IMR-90 (cell line): ENCODE measurements at regions not wholly inside any gene's neighbourhood (a gene's known extent, or its start where the extent isn't known, plus 50 kb on each side); places are given as distances from the start of the nearest gene placed in this dataset.

ENCODE experiments used
- ATAC-seq: fragments of 200-7000 bp; cut with Tn5 transposase; 2 replicates; pipeline ENCODE4 v1.9.1; 2020; ENCODE audit warnings: low read depth, mild to moderate bottlenecking, moderate library complexity
- BruUV-seq: library from RNA; stranded (reverse); fragments of 400-500 nt; replicated peaks from 2 replicates; lab custom pipeline; 2021; lab: Mats Ljungman, UMichigan
- CTCF ChIA-PET: fragments of 300-600 bp; formaldehyde crosslinking; extraction: SDS; loops from one replicate; lab custom pipeline; 2021; ENCODE audit warnings: antibody characterized with exemption; lab: Yijun Ruan, JAX
- POLR2A ChIA-PET: fragments of 300-600 bp; sonication (Branson Sonifier 250); formaldehyde crosslinking; loops from one replicate; lab custom pipeline; 2022; ENCODE audit warnings: antibody characterized with exemption; ENCODE audit not compliant: unreplicated experiment; lab: Charles Lee
- DNase-seq: peaks from one replicate; pipeline ENCODE4 v3.0.0; 2013
- H2AFZ ChIP-seq: replicated peaks from 2 replicates; pipeline ENCODE3; 2013; ENCODE audit warnings: low read length, mild to moderate bottlenecking; ENCODE audit not compliant: poor library complexity
- H2AK5ac ChIP-seq: 2 replicates; pipeline ENCODE4 v1.6.1; 2013; ENCODE audit warnings: low read depth, low read length, inconsistent platforms
- H2AK9ac ChIP-seq: replicated peaks from 2 replicates; pipeline ENCODE3; 2013; ENCODE audit warnings: mild to moderate bottlenecking, low read depth, low read length, moderate library complexity; ENCODE audit not compliant: poor library complexity
- H2BK120ac ChIP-seq: 2 replicates; pipeline ENCODE4 v1.6.1; 2013; ENCODE audit warnings: low read depth, low read length, inconsistent platforms
- H2BK15ac ChIP-seq: 3 replicates; pipeline ENCODE4 v1.6.1; 2013; ENCODE audit warnings: low read depth, low read length, inconsistent platforms
- H2BK20ac ChIP-seq: 2 replicates; pipeline ENCODE4 v1.6.1; 2013; ENCODE audit warnings: low read depth, mild to moderate bottlenecking, inconsistent platforms, low read length, moderate library complexity
- H2BK5ac ChIP-seq: 2 replicates; pipeline ENCODE4 v1.6.1; 2013; ENCODE audit warnings: mild to moderate bottlenecking, low read depth, low read length, inconsistent platforms; ENCODE audit not compliant: poor library complexity, severe bottlenecking
- H3K14ac ChIP-seq: replicated peaks from 2 replicates; pipeline ENCODE4 v1.6.1; 2013; ENCODE audit warnings: low read depth, low read length, inconsistent platforms
- H3K18ac ChIP-seq: 2 replicates; pipeline ENCODE4 v1.6.1; 2013; ENCODE audit warnings: low read depth, low read length, control low read depth
- H3K23ac ChIP-seq: 2 replicates; pipeline ENCODE4 v1.6.1; 2013; ENCODE audit warnings: low read depth, low read length, inconsistent platforms
- H3K27ac ChIP-seq: 2 replicates; pipeline ENCODE4 v1.5.1; 2013; ENCODE audit warnings: mild to moderate bottlenecking, control low read depth, low read length; ENCODE audit not compliant: insufficient read depth
- H3K27me3 ChIP-seq: 2 replicates; pipeline ENCODE4 v1.6.1; 2013; ENCODE audit warnings: low read length; ENCODE audit not compliant: control insufficient read depth, insufficient read depth
- H3K36me3 ChIP-seq: 2 replicates; pipeline ENCODE4 v1.6.1; 2013; ENCODE audit warnings: low read length, mixed read lengths; ENCODE audit not compliant: control insufficient read depth, insufficient read depth
- H3K4ac ChIP-seq: 2 replicates; pipeline ENCODE4 v1.6.1; 2013; ENCODE audit warnings: low read depth, low read length, inconsistent platforms
- H3K4me1 ChIP-seq: 2 replicates; pipeline ENCODE4 v1.6.1; 2013; ENCODE audit warnings: low read length, mixed read lengths; ENCODE audit not compliant: control insufficient read depth, insufficient read depth
- H3K4me2 ChIP-seq: 2 replicates; pipeline ENCODE4 v1.6.1; 2013; ENCODE audit warnings: low read depth, mild to moderate bottlenecking, control low read depth, low read length, moderate library complexity
- H3K4me3 ChIP-seq: 2 replicates; pipeline ENCODE4 v1.5.1; 2013; ENCODE audit warnings: low read depth, mild to moderate bottlenecking, control low read depth, low read length, moderate library complexity; ENCODE audit not compliant: insufficient read depth
- H3K56ac ChIP-seq: 2 replicates; pipeline ENCODE4 v1.6.1; 2013; ENCODE audit warnings: low read length, inconsistent platforms; ENCODE audit not compliant: insufficient read depth; ENCODE audit errors: extremely low read depth
- H3K79me1 ChIP-seq, 2 experiments: 2 replicates each; pipeline ENCODE4 v1.6.1; 2013; ENCODE audit warnings: low read length in 2 of 2, inconsistent platforms in 1 of 2, low read depth in 1 of 2
- H3K9ac ChIP-seq: 2 replicates; pipeline ENCODE4 v1.6.1; 2013; ENCODE audit warnings: low read depth, low read length, control low read depth
- H3K9me1 ChIP-seq: 2 replicates; pipeline ENCODE4 v1.6.1; 2013; ENCODE audit warnings: low read length, inconsistent platforms; ENCODE audit not compliant: insufficient read depth
- H3K9me3 ChIP-seq: 2 replicates; pipeline ENCODE4 v1.6.1; 2013; ENCODE audit warnings: low read length; ENCODE audit not compliant: control insufficient read depth, insufficient read depth
- H4K20me1 ChIP-seq: 2 replicates; pipeline ENCODE4 v1.6.1; 2013; ENCODE audit warnings: low read length, inconsistent platforms; ENCODE audit not compliant: insufficient read depth
- H4K5ac ChIP-seq: 2 replicates; pipeline ENCODE4 v1.6.1; 2013; ENCODE audit warnings: mild to moderate bottlenecking, low read depth, low read length, control low read depth
- H4K8ac ChIP-seq, 2 experiments: 2 replicates each; pipeline ENCODE4 v1.6.1; 2013; ENCODE audit warnings: low read depth in 2 of 2, low read length in 2 of 2, control low read depth in 1 of 2, inconsistent platforms in 1 of 2
- H4K91ac ChIP-seq: 2 replicates; pipeline ENCODE4 v1.6.1; 2013; ENCODE audit warnings: low read depth, low read length, inconsistent platforms; ENCODE audit not compliant: insufficient read depth
- CEBPB ChIP-seq: IDR thresholded peaks from 2 replicates; pipeline ENCODE4 v1.6.1; 2012; ENCODE audit warnings: low read depth, low read length, improper control_type of control experiment
- CHD1 ChIP-seq: IDR thresholded peaks from 2 replicates; pipeline ENCODE4 v1.6.1; 2012; ENCODE audit warnings: low read depth, low read length, improper control_type of control experiment
- CTCF ChIP-seq: conservative IDR thresholded peaks from 2 replicates; pipeline ENCODE4 v1.5.1; 2012; ENCODE audit warnings: mild to moderate bottlenecking, low read depth, low read length, improper control_type of control experiment
- ELK1 ChIP-seq: fragments of 150-350 bp; IDR thresholded peaks from 2 replicates; pipeline ENCODE4 v1.6.1; 2016; ENCODE audit warnings: low read depth, mild to moderate bottlenecking, low read length, moderate library complexity, borderline replicate concordance
- FOS ChIP-seq: fragments of 150-350 bp; IDR thresholded peaks from 2 replicates; pipeline ENCODE4 v1.6.1; 2016; ENCODE audit warnings: low read depth, low read length
- MAFK ChIP-seq: IDR thresholded peaks from 2 replicates; pipeline ENCODE4 v1.6.1; 2012; ENCODE audit warnings: low read depth, low read length, improper control_type of control experiment
- MAZ ChIP-seq: IDR thresholded peaks from 2 replicates; pipeline ENCODE4 v1.6.1; 2012; ENCODE audit warnings: low read depth, mild to moderate bottlenecking, low read length, improper control_type of control experiment, moderate library complexity, borderline replicate concordance
- MXI1 ChIP-seq: IDR thresholded peaks from 2 replicates; pipeline ENCODE4 v1.6.1; 2012; ENCODE audit warnings: low read depth, mild to moderate bottlenecking, low read length, moderate library complexity, borderline replicate concordance
- NFE2L2 ChIP-seq: fragments of 150-350 bp; IDR thresholded peaks from 2 replicates; pipeline ENCODE4 v1.6.1; 2016; ENCODE audit warnings: low read depth, mild to moderate bottlenecking, low read length
- POLR2A ChIP-seq: IDR thresholded peaks from 2 replicates; pipeline ENCODE4 v1.6.1; 2012; ENCODE audit warnings: mild to moderate bottlenecking, low read depth, low read length
- RCOR1 ChIP-seq: IDR thresholded peaks from 2 replicates; pipeline ENCODE4 v1.6.1; 2012; ENCODE audit warnings: mild to moderate bottlenecking, low read length, improper control_type of control experiment; ENCODE audit not compliant: insufficient replicate concordance
- SMC3 ChIP-seq: fragments of 150-350 bp; IDR thresholded peaks from 2 replicates; pipeline ENCODE4 v1.6.1; 2016; ENCODE audit warnings: low read depth, mild to moderate bottlenecking, antibody characterized with exemption, low read length, moderate library complexity
- USF2 ChIP-seq: fragments of 150-350 bp; IDR thresholded peaks from 2 replicates; pipeline ENCODE4 v1.6.1; 2017; ENCODE audit warnings: mild to moderate bottlenecking, antibody characterized with exemption, low read length, low read depth
- WGBS, 2 experiments: methylation state at CpG; one replicate each; pipeline versions ENCODE4 v1.1.5 to v1.1.7; 2013; ENCODE audit warnings: missing lambda C conversion rate in 2 of 2; ENCODE audit not compliant: insufficient read length in 1 of 2; ENCODE audit errors: extremely low coverage in 2 of 2; 5-methylcytosine and 5-hydroxymethylcytosine counted together
- dilution Hi-C: fragments of 300-500 bp; cut with HindIII; formaldehyde crosslinking; loops from one replicate; pipeline ENCODE4 v1.14.3; 2018; ENCODE audit warnings: low sequenced_read_pairs; ENCODE audit not compliant: unreplicated experiment
- in situ Hi-C: fragments of 300-500 bp; cut with MboI; formaldehyde crosslinking; loops from 3 replicates; pipeline ENCODE4 v1.14.3; 2019; ENCODE audit warnings: low sequenced_read_pairs, inconsistent platforms, mixed read lengths
- intact Hi-C: fragments of 100-400 bp; cut with micrococcal nuclease; formaldehyde crosslinking; loops from 2 replicates; pipeline ENCODE4 v1.10.0; 2022

GRCh38 chr6:6964675-6965074, 143.1 kb upstream of the RREB1 start:
- in situ Hi-C loops: no loop called here
- H3K9ac ChIP-seq: no peak overlapping the region
- TF ChIP-seq USF2: no peak
- TF ChIP-seq NFE2L2: no peak
- TF ChIP-seq RCOR1: no peak
- TF ChIP-seq CHD1: no peak
- TF ChIP-seq SMC3: no peak
- TF ChIP-seq MAZ: no peak
- no peak for TF ChIP-seq MAFK
- TF ChIP-seq ELK1: no peak
- no peak for TF ChIP-seq CTCF
- no peak for TF ChIP-seq FOS
- no peak for TF ChIP-seq POLR2A
- no peak for TF ChIP-seq MXI1
- no peak for TF ChIP-seq CEBPB
- no peak overlapping the region for H3K14ac ChIP-seq
- no peak overlapping the region for H2AFZ ChIP-seq
- no peaks in the 10 kb centered on the region for H3K9me3 ChIP-seq
- H3K4me1 ChIP-seq: no peaks in the 10 kb centered on the region
- DNase-seq: no peak
- H2AK9ac ChIP-seq: no peak overlapping the region
- H3K4ac ChIP-seq: no peak overlapping the region
- no peak overlapping the region for H3K18ac ChIP-seq
- ChIA-PET POLR2A (interaction anchor here (0.6 kb wide), 1 partner anchor 176 kb away, joined by 4 read pairs; no protein-coding TSS in a partner anchor), CTCF (no interaction called here)
- no peaks in the 10 kb centered on the region for H3K9me1 ChIP-seq
- no peak overlapping the region for H2AK5ac ChIP-seq
- H4K8ac ChIP-seq: no peak overlapping the region
- no peak overlapping the region for H2BK5ac ChIP-seq
- H3K56ac ChIP-seq: no peak overlapping the region
- no TSS peak for BruUV-seq
- H4K20me1 ChIP-seq: no peaks in the 10 kb centered on the region
- dilution Hi-C loops: no loop called here
- intact Hi-C loops: no loop called here
- H4K5ac ChIP-seq: no peak overlapping the region
- peaks cover 2% of the 10 kb centered on the region for H3K27me3 ChIP-seq
- H3K27ac ChIP-seq: no peak overlapping the region
- H2BK15ac ChIP-seq: no peak overlapping the region
- H3K79me1 ChIP-seq: no peaks in the 10 kb centered on the region
- no peaks in the 10 kb centered on the region for H3K36me3 ChIP-seq
- no peak overlapping the region for H3K4me3 ChIP-seq
- H2BK120ac ChIP-seq: no peak overlapping the region
- no peak for ATAC-seq
- no CpG with 5 or more reads among the region's 3 CpGs for WGBS, 2 experiments
- no peak overlapping the region for H3K23ac ChIP-seq
- no peak overlapping the region for H4K91ac ChIP-seq
- H3K4me2 ChIP-seq: no peak overlapping the region
- no peak overlapping the region for H2BK20ac ChIP-seq
